HG03558 (cell line): ENCODE measurements at regions not wholly inside any gene's neighbourhood (a gene's known extent, or its start where the extent isn't known, plus 50 kb on each side); places are given as distances from the start of the nearest gene placed in this dataset.

Experiments used
- ATAC-seq: cut with Tn5 transposase; IDR thresholded peaks from one replicate; pipeline ENCODE4 v1.9.1; 2021; ENCODE audit warnings: moderate number of reproducible peaks; ENCODE audit not compliant: unreplicated experiment; ENCODE audit errors: extremely low read depth

- no peak for ATAC-seq
Measured at GRCh38 chr2:12096788-12097449, 350.5 kb downstream of the LPIN1 start.

- ATAC-seq: no peak
Measured at GRCh38 chr2:12097859-12098258, 351.4 kb downstream of the LPIN1 start.

GRCh38 chr2:12099374-12099773 lies 352.9 kb downstream of the LPIN1 start:
- ATAC-seq: no peak

GRCh38 chr2:12102679-12103078 lies 356.2 kb downstream of the LPIN1 start:
- ATAC-seq: no peak

- ATAC-seq: no peak
Measured at GRCh38 chr2:12105180-12105579, 358.7 kb downstream of the LPIN1 start.

GRCh38 chr2:12106440-12107080 lies 360.1 kb downstream of the LPIN1 start:
- no peak for ATAC-seq

GRCh38 chr2:12107321-12107720 lies 360.9 kb downstream of the LPIN1 start:
- no peak for ATAC-seq

- no peak for ATAC-seq
Measured at GRCh38 chr2:12107939-12108338, 361.5 kb downstream of the LPIN1 start.

GRCh38 chr2:12109363-12110017 lies 363.1 kb downstream of the LPIN1 start:
- ATAC-seq: no peak

GRCh38 chr2:12110074-12110473 lies 363.6 kb downstream of the LPIN1 start:
- no peak for ATAC-seq

GRCh38 chr2:12110481-12110880 lies 364.0 kb downstream of the LPIN1 start:
- no peak for ATAC-seq

- no peak for ATAC-seq
Measured at GRCh38 chr2:12113412-12113811, 367.0 kb downstream of the LPIN1 start.

- no peak for ATAC-seq
Measured at GRCh38 chr2:12114816-12115215, 368.4 kb downstream of the LPIN1 start.

GRCh38 chr2:12116228-12116750 lies 369.9 kb downstream of the LPIN1 start:
- ATAC-seq: no peak

GRCh38 chr2:12119841-12120240 lies 373.4 kb downstream of the LPIN1 start:
- no peak for ATAC-seq

GRCh38 chr2:12120281-12121150 lies 374.1 kb downstream of the LPIN1 start:
- ATAC-seq: no peak

- no peak for ATAC-seq
Measured at GRCh38 chr2:12124790-12125189, 378.4 kb downstream of the LPIN1 start.

- no peak for ATAC-seq
Measured at GRCh38 chr2:12126318-12126717, 379.9 kb downstream of the LPIN1 start.

GRCh38 chr2:12127638-12128037 lies 381.2 kb downstream of the LPIN1 start:
- no peak for ATAC-seq

- ATAC-seq: no peak
Measured at GRCh38 chr2:12131975-12132374, 385.5 kb downstream of the LPIN1 start.
